Activated gamma-delta T cell treated with anti-CD3 and anti-CD28 coated beads, Interleukin-2, amount 50 U/mL, for 16 hours (primary cell): ENCODE measurements at regions not wholly inside any gene's neighbourhood (a gene's known extent, or its start where the extent isn't known, plus 50 kb on each side); places are given as distances from the start of the nearest gene placed in this dataset.
A peak's percentile ranks its signal among the peaks of the same experiment; 100 is the strongest.

Experiments
- DNase-seq: peaks from one replicate; pipeline ENCODE4 v3.0.0-alpha.2; 2020; ENCODE audit warnings: low read depth

DNA sequence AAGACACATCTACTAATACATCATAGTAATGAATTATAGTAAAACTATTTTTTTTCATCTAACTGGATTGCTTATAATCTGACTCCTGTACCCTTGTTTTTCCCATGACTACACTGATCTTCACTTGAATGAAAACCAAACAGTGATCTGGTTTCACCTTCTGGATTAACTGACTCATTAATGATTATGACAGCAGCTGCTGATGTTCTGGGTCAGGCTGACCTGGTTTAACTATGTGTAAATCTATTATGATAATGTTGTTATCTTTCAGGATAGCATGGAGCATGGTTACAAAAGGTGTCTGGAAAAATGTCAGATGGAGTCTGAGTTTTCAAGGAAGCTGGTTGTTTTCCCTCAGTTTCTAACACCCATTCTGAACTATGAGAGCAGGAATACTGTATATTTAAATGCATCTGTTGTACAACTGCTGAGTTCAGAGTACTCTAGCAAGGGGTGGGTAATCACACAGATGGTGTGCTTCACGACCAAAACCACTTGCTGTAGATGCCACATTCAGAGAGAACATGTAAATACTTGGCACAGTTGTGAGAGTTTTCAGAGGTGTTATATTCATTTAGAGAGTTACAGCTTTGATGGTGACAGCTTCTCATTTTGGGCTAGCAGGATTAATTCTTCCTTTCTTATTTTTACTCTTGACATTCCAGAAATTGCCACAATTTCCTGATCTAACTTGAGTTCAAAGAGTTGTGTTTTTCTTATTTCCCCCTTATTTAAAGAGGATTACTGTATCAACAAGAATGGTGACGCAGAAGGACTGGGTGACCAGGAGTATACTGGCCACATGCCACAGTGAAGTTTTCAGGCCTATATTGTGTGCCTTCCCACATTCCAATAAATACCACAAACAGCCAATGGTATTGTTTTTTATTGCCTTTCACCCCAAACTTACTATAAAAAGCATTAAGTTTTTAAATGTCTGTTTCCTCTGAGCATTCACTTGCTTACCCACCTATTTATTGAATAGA lies 249.7 kb upstream of the TET2 start:
- no peak for DNase-seq

DNA sequence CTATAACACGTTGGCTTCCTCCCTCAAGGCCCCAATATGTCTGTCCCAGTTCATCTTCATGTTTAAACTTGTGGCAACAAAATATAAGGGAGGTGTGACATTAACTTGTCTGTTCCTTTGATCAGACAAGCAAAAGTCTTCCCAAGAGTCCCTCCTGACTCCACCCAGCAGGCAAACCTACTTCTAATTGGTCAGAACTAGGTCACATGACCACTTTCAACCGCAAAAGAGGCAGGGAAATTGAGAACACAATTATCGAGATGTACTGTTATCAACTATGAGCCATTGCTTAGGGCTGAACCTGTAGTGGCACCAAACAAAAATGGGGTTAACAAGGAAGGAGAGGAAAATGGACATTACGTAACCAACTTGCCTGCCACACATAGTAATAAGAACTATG lies 246.8 kb upstream of the TET2 start:
- DNase-seq: no peak

DNA sequence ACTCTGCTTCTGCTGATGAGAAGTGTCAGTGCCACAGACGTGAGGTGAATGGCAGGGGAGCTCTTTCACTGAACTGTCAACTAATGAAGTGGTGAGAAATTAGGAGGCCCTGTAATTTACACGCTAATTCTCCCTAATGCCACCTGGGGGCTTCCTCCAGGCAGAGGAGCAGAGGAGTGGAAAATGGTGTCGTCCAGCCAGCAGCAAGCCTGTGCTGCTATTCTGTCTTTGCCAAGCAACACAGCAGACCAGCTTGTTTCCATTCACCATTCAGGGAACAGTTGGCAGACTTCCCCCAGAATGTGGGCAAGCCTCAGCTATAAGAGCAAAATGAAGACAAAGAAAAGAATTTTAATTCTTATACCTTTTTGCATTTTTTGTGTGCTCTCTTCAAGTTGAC lies 245.2 kb upstream of the TET2 start:
- no peak for DNase-seq

DNA sequence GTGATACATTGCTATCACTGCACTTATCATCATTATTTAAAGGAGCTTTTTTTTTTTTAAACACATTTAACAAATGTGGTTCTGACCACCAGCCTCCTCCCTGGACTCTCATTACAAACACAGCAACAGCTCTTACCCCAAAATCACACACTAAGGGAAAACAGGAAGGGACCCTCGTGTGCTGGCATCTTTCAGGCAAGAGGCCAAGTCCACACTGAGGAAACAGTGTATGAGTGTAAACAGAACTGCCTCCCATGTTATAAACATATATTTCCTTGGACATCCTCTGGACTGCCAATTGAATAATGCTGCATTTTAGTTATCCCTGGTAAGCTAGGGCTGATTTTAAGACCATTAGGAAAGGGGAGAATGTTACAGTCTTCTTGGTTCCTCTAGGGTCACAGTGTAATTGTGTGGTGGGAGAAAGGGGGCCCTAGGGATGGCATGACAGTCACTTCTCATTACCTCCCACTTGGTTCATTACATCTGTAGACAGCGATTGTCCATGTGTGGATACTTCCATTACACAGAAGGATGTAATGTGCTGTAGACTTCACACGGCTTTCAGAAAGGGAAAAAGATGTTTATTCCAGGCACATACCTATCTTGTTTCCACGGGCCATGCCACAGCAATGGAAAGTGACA lies 244.6 kb upstream of the TET2 start:
- DNase-seq: no peak

DNA sequence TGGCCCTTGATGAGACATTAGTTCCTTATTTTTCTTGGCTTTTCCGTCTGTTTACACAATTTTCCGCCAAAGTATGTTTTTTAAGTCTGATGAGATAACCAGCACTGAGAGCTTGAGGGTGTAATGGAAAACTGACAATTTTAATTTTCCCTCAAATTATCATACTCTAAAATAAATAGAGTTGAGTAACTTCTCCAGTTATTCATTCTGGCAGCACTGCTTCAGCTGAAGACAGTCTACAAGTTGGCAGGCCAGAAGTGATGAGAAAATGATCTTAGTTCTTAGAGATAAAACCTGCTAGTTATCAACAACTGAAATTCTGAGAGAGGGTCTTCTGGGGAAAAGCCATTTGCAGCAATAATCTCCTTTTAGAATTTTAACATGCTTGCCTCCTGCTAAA lies 241.6 kb upstream of the TET2 start:
- DNase-seq: no peak

DNA sequence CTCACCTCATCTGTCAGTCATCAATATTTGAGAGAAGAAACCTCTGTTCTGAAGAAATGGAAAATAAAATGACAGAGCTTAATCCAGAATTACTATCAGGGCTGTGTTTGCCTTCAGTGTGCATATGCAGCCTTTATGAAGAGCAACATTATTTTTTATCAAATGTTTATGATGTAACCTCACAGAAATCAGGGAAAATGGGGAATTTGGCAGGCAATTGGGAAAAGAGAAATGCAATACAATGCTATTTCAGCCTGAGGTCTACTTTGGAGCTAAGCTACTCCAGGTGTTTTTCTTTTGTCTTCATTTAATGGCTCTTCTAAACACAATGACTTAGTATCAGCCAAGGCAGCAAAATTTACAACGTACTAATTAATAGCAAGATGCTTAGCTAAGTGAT lies 241.1 kb upstream of the TET2 start:
- DNase-seq: no peak

DNA sequence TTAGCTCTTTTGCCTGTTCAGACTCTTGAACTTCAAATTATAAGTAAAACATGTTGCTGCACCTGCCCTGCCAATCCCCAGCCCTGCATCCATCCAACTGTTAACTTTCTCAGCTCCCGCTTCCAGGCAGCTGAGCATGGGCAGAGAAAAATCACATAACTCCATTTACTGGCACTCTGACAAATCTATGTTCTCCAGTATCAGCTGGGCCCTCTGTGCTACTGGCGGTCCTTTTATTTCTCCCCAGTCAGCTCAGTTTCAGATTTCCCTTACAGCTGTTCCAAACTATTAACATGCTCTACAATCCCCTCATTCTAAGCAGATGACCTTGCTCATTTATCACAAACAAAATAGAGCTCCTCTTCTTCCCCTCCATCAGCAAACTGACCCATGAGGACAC lies 240.4 kb upstream of the TET2 start:
- DNase-seq: no peak

DNA sequence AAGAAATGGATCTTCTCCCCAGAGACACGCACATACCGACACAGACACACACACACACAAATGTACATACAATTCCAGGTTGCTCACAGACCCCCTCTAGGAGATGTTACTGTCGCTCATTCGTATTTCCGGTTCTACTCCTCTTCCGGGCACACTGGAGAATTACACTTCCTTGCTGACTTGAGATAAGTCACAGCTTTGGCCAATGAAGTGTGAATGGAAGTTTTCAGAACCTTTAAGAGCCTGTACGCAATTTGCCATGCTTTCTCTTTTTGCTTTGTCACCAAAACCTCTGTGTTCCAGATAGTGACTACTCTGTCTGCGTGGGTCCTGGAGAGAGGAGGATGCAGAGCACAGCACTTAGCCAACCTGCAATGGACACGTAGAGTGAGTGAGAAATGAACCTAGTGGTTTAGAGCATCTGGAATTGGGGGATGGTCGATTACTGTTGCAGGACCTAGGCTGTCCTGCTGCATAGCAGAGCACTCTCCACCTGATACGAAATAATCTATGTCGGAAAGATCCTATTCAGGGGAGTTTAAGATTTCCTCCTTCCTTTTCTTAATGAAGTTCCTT lies 239.5 kb upstream of the TET2 start:
- DNase-seq: no peak

DNA sequence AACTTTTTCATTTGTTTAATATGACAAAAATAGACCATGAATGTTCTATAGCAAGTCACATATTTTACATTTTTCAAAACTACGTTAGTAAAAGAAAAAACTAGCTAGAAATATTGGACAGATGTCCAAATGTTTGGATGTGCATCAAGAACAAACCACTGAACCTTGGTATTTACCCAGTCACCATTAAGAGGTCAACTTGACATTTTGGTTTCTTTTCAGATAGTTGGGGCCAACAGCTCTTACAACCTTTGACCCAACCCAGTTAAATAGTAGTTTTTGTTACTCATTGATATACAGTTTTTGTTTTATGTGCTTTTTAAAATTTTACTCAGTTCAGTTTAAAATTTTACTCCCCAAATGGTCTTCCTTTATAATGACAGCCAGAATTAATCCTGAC lies 238.7 kb upstream of the TET2 start:
- no peak for DNase-seq

DNA sequence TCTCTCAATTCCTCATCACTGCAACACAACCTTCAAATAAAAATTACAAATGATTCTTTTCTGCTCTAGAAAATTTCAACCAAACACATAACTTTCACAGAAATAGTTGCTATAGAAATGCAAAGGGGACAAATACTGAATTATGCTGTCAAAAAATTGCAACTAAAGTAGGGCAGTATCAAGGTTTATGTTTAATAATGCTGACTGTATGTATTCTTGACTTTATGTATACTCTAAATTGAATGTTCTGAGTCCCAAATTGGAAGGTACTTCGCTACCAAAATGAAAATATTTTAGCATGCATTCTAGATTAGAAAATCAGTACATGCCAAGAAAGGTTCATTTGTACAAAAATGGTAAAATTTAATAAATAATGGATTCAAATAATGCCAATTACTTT lies 237.3 kb upstream of the TET2 start:
- no peak for DNase-seq

DNA sequence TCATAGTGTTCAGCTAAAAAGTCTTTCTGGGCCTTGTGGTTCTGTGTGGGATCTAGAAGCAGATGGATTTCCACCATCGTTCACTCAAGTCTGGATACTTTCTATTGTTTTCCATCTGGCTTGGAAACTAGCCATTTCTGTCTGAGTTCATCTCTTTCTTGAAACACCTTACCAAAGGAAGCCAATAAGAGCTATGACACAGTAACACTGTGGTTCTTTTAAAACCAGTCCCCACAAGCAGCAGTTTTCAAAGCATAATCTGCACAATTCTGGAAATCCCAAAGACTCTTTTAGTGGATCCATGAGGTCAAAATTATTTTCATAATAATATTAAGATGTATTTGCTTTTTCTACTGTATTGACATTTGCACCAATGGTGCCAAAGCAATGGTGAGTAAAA lies 234.2 kb upstream of the TET2 start:
- DNase-seq: no peak

DNA sequence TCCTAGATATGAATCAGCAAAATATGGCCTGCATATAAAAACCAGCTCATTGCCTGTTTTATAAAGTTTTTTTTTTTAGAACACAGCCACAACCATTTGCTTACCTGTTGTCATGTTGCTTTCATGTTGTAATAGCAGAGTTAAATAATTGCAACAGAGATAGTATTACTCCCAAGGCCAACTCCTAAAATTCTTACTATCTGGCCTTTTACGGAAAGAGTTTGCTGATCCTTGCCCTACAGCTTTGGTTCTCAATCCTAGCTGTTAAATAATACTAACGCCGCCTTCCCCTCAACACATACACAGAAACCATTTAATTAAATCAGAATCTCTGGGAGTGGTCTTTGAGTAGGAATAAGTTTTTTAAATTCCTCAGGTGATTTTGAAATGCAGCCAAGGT lies 231.3 kb upstream of the TET2 start:
- no peak for DNase-seq

DNA sequence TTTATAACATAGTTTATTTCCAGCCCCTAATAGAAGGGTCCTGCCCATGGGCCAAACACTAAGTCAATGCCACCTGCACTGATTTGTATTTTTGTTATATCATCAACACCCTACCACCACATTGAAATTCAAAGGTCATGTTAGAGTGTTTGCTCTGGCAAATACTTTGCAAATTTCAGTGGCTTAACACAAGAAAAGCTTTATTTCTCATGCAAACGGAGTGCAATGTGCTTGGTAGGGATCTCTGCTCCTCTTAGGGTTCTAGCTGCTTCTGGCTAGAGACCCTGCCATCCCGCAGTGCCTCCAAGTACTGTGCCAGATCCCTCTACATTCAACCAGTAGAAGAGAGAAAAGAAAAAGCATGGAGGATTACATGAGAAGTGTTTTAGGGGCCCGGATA lies 230.8 kb upstream of the TET2 start:
- no peak for DNase-seq

DNA sequence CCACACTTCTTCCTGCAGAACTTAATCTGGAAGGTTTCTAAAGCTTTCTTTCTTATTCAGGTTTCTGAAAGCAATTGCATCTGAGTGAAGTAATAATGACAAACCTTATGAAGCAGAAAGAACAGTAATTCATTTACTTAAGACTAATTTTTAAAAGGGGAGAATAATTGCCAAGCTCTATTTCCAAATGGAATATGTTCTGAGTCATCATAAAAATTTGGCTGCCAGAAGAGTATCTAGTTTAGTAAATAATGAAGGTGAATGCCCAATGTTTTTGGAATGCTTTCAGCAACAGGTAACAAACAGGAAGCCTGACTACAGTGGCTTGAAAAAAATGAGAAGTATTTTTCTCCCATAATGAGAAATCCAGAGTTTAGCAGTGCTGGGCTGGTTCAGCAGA lies 227.3 kb upstream of the TET2 start:
- DNase-seq: no peak

DNA sequence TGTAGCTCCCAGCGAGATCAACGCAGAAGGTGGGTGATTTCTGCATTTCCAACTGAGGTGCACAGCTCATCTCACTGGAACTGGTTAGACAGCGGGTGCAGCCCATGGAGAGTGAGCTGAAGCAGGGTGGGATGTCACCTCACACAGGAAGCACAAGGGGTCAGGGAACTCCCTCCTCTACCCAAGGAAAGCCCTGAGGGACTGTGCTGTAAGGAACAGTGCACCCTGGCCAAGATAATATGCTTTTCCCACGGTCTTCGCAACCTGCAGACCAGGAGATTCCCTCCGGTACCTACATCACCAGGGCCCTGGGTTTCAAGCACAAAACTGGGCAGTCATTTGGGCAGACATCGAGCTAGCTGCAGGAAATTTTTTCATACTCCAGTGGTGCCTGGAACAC lies 216.4 kb upstream of the TET2 start:
- no peak for DNase-seq

DNA sequence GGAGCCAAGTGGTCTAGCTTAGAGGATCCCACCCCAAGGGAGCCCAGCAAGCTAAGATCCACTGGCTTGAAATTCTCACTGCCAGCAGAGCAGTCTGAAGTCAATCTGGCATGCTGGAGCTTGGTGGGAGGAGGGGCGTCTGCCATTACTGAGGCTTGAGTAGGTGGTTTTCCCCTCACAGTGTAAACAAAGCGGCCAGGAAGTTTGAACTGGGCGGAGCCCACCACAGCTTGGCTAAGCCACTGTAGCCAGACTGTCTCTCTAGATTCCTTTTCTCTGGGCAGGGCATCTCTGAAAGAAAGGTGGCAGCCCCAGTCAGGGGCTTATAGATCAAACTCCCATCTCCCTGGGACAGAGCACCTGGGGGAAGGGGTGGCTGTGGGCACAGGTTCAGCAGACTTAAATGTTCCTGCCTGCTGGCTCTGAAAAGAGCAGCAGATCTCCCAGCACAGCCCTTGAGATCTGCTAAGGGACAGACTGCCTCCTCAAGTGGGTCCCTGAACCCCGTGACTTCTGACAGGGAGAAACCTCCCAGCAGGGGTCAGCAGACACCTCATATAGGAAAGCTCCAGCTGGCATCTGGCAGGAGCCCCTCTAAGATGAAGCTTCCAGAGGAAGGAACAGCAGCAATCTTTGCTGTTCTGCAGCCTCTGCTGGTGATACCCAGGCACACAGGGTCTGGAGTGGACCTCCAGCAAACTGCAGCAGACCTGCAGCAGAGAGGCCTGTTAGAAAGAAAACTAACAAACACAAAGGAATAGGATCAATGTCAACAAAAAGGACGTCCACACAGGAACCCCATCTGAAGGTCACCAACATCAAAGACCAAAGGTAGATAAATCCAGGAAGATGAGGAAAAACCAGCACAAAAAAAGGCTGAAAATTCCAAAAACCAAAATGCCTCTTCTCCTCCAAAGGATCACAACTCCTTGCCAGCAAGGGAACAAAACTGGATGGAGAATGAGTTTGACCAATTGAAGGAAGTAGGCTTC lies 215.6 kb upstream of the TET2 start:
- DNase-seq: peak; percentile 13

DNA sequence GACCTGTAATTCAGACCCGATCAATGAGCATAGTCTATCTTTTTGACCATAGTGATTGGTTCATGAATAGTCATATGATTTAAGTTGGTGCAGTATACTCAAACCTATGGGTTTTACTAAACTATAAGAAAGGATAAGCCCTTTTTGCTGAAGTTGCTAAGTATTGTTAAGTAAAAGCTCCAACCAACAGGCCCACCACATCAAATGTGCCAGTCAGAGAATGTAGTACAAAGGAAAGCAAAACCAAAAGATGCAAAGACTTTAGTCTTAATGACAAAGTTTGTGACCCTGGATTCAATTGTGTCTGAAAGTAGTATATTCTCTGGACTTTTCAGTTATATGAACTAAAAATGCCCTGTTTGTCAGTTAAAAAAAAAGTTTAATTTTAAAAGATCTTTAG lies 208.1 kb upstream of the TET2 start:
- no peak for DNase-seq

DNA sequence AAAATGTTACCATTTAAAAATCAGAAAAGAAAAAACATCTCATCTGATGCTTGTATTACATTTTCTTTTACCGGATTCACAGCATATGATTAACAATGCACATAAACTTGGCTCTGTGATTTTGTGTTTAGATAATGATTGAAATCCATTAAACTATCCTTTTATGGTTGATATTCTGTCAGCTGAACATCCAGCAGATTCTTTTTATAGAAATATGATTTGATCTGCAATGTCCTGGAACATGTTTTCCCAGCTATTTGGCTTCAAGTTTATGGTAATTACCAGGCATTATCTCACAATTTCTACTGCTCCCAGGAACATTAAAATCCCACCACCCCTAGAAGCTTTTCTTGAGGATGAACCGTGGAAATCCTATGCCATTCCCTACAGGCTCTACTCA lies 205.7 kb upstream of the TET2 start:
- no peak for DNase-seq

DNA sequence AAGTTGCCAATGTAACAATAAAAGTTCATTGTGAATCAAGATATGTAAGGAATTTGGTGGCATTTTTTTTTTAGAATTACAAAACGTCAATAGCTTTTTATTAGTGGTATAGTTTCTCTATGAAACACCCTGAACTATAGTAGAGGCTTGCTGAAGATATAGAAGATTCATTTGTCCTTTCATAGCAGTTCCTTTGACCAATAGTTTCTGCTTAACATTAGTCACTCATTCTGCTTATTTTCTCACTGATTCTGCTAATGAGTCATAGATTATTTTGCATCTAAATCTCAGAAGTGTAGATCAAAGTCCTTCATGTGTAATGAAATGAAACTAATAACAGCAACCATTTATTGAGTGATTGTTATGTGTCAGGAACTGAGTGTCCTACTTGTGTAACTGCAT lies 205.0 kb upstream of the TET2 start:
- DNase-seq: no peak

DNA sequence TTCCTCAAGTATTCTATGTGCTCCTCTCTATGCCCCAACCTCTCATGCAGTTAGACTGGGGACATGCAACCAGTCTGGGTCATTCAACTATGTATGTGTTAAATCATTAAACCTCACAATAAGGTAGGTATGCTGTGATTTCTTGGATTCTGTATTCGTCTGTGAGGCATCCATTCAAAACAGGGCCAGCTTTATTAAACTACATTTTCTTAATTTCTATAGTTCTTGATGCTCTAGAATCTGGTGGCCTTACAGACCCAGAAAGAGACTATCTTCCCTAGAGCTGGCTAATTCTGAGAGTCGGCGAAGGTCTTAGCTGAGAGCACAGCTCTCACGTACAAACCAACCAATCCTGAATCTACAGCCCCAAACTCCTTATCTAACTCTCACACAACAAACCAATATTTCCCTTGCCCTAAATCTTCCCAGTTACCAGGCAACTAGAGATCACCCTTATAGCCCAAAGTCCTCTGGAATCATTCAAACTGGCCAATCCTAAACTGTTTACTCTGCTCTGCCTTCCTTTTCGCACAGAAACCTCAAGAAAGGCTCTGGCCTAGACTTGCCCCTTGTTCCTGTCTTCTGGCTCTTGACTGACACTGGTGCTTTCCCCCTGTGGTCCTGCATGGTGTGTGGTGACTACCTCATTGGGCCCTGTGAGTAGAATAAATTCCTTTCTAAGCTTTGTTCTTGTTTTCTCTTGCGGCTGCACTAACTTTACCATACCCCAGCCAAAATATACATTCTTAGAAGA lies 203.5 kb upstream of the TET2 start:
- DNase-seq: no peak

DNA sequence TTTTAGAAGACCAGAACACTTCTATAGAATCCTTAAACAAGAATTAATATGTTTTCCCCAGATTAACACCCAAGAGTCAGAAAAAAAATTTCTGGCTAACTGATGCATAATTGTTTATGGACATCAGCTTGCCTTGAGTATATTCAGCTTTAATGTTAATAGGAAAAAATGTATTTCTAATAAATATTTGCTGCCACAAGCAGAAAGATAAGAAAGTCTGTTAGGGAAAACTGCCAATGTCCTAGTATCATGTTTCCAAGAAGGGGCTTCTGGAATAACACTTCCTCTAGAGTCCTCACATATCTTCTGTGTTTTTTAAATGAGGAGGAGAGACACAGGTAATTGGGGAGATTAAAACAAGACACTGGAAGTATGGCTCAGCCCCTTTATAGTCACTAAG lies 202.1 kb upstream of the TET2 start:
- DNase-seq: no peak
